ENCODE measurements at regions not wholly inside any gene's neighbourhood (a gene's known extent, or its start where the extent isn't known, plus 50 kb on each side); places are given as distances from the start of the nearest gene placed in this dataset.

GRCh38 chr4:132818091-132818490, 331.0 kb upstream of the PCDH10 start:
- DNase-seq (ENCODE audit: low read depth): no peak
- TF ChIP-seq CTCF (IDR thresholded peaks at IDR 0.05; ENCODE audit: insufficient read depth, low read depth, low read length): no peak
- ChIA-PET CTCF (no interaction called here), POLR2A (no interaction called here)
- H3K4me3 ChIP-seq (ENCODE audit: low read depth, low read length): no peak overlapping the region
- no peaks in the 10 kb centered on the region for H3K36me3 ChIP-seq (ENCODE audit: control insufficient read depth, insufficient read depth, low read length)
- no peaks in the 10 kb centered on the region for H3K27me3 ChIP-seq (ENCODE audit: control insufficient read depth, insufficient read depth, low read length)

- no peak for TF ChIP-seq CTCF (IDR thresholded peaks at IDR 0.05; ENCODE audit: insufficient read depth, low read depth, low read length)
- CTCF ChIA-PET: no interaction called here
- no peak for DNase-seq (ENCODE audit: low read depth)
Measured at GRCh38 chr4:132823419-132823818, 325.7 kb upstream of the PCDH10 start.

GRCh38 chr4:132824761-132825160, 324.3 kb upstream of the PCDH10 start:
- Histone ChIP-seq H3K27me3 (ENCODE audit: control insufficient read depth, insufficient read depth, low read length) (no peaks in the 10 kb centered on the region), H3K36me3 (ENCODE audit: control insufficient read depth, insufficient read depth, low read length) (no peaks in the 10 kb centered on the region), H3K4me3 (ENCODE audit: low read depth, low read length) (no peak overlapping the region)
- no peak for DNase-seq (ENCODE audit: low read depth)
- POLR2A ChIA-PET: no interaction called here
- CTCF ChIA-PET: no interaction called here
- TF ChIP-seq CTCF (IDR thresholded peaks at IDR 0.05; ENCODE audit: insufficient read depth, low read depth, low read length): no peak

More at GRCh38 chr4:132823419-132823818, 325.7 kb upstream of the PCDH10 start:
- POLR2A ChIA-PET: no interaction called here
- Histone ChIP-seq H3K27me3 (ENCODE audit: control insufficient read depth, insufficient read depth, low read length) (no peaks in the 10 kb centered on the region), H3K36me3 (ENCODE audit: control insufficient read depth, insufficient read depth, low read length) (no peaks in the 10 kb centered on the region), H3K4me3 (ENCODE audit: low read depth, low read length) (no peak overlapping the region)

GRCh38 chr4:132827522-132827921, 321.6 kb upstream of the PCDH10 start:
- no peak for TF ChIP-seq CTCF (IDR thresholded peaks at IDR 0.05; ENCODE audit: insufficient read depth, low read depth, low read length)
- H3K27me3 ChIP-seq (ENCODE audit: control insufficient read depth, insufficient read depth, low read length): no peaks in the 10 kb centered on the region
- DNase-seq (ENCODE audit: low read depth): no peak
- no peaks in the 10 kb centered on the region for H3K36me3 ChIP-seq (ENCODE audit: control insufficient read depth, insufficient read depth, low read length)
- no peak overlapping the region for H3K4me3 ChIP-seq (ENCODE audit: low read depth, low read length)
- ChIA-PET CTCF (no interaction called here), POLR2A (no interaction called here)

- no peak for TF ChIP-seq CTCF (IDR thresholded peaks at IDR 0.05; ENCODE audit: insufficient read depth, low read depth, low read length)
- Histone ChIP-seq H3K36me3 (ENCODE audit: control insufficient read depth, insufficient read depth, low read length) (no peaks in the 10 kb centered on the region), H3K27me3 (ENCODE audit: control insufficient read depth, insufficient read depth, low read length) (no peaks in the 10 kb centered on the region), H3K4me3 (ENCODE audit: low read depth, low read length) (no peak overlapping the region)
- POLR2A ChIA-PET: no interaction called here
- DNase-seq (ENCODE audit: low read depth): no peak
- CTCF ChIA-PET: no interaction called here
Measured at GRCh38 chr4:132838244-132838643, 310.9 kb upstream of the PCDH10 start.
